B cell (primary cell): ENCODE measurements at regions not wholly inside any gene's neighbourhood (a gene's known extent, or its start where the extent isn't known, plus 50 kb on each side); places are given as distances from the start of the nearest gene placed in this dataset.

ENCODE experiments used
- ATAC-seq: fragments of 200-7000 bp; cut with Tn5 transposase; one replicate; pipeline ENCODE4 v1.10.0; 2021; ENCODE audit warnings: low read depth, mild to moderate bottlenecking, moderate number of reproducible peaks, moderate library complexity
- CTCF ChIA-PET: fragments of 350-600 bp; sonication (Branson Sonifier 250); formaldehyde crosslinking; loops from one replicate; lab custom pipeline; 2021; ENCODE audit warnings: antibody characterized with exemption, inconsistent platforms; lab: Charles Lee
- POLR2A ChIA-PET: fragments of 350-600 bp; sonication (Branson Sonifier 250); formaldehyde crosslinking; loops from one replicate; lab custom pipeline; 2021; ENCODE audit warnings: antibody characterized with exemption; lab: Charles Lee
- DNase-seq: peaks from one replicate; pipeline ENCODE4 v3.0.0; 2013
- H2AFZ ChIP-seq: 2 replicates; pipeline ENCODE4 v1.6.1; 2012; ENCODE audit warnings: mild to moderate bottlenecking, low read depth, low read length; ENCODE audit not compliant: insufficient read depth, poor library complexity, severe bottlenecking
- H3K27ac ChIP-seq, 2 donors: 1 replicate in 1 of 2; 2 replicates in 1 of 2; pipeline ENCODE4 v1.5.1; 2012 to 2013; ENCODE audit warnings: low read length in 2 of 2, mild to moderate bottlenecking in 2 of 2, moderate library complexity in 1 of 2
- H3K27me3 ChIP-seq, 4 experiments: fragments of 200-600 bp in 1 of 4; sonication (generic) in 1 of 4; replicated peaks in 1 of 4; 1 replicate in 2 of 4; 2 replicates in 2 of 4; pipeline versions ENCODE4 v1.6.1 to v1.7.0; 2013 to 2016; ENCODE audit warnings: low read length in 3 of 4, mild to moderate bottlenecking in 2 of 4, mixed read lengths in 1 of 4, moderate library complexity in 1 of 4; ENCODE audit not compliant: insufficient read depth in 4 of 4, control insufficient read depth in 3 of 4; ENCODE audit errors: control extremely low read depth in 1 of 4
- H3K36me3 ChIP-seq, 2 experiments: replicated peaks in 1 of 2; 1 replicate in 1 of 2; 2 replicates in 1 of 2; pipeline versions ENCODE4 v1.6.1 to v1.7.1; 2013; ENCODE audit warnings: low read length in 1 of 2; ENCODE audit not compliant: insufficient read depth in 2 of 2, control insufficient read depth in 1 of 2; ENCODE audit errors: control extremely low read depth in 1 of 2, extremely low read depth in 1 of 2
- H3K4me1 ChIP-seq, 2 donors: fragments of 200-600 bp in 1 of 2; sonication (generic) in 1 of 2; 1 replicate in 1 of 2; 2 replicates in 1 of 2; pipeline versions ENCODE4 v1.5.1 to v1.6.1; 2013 to 2017; ENCODE audit warnings: low read length in 2 of 2; ENCODE audit not compliant: control insufficient read depth in 2 of 2, insufficient read depth in 2 of 2
- H3K4me2 ChIP-seq: replicated peaks from 2 replicates; pipeline ENCODE3; 2012; ENCODE audit warnings: mild to moderate bottlenecking, low read depth, low read length; ENCODE audit not compliant: poor library complexity, severe bottlenecking
- H3K4me3 ChIP-seq, 5 experiments: fragments of 200-600 bp in 1 of 5; sonication (generic) in 1 of 5; 1 replicate in 3 of 5; 2 replicates in 2 of 5; pipeline versions ENCODE4 v1.5.1 to v1.7.0; 2011 to 2016; ENCODE audit warnings: low read length in 4 of 5, mild to moderate bottlenecking in 4 of 5, low read depth in 2 of 5, control low read depth in 1 of 5, moderate library complexity in 1 of 5; ENCODE audit not compliant: insufficient read depth in 1 of 5; ENCODE audit errors: control extremely low read depth in 1 of 5, extremely low read depth in 1 of 5
- H3K79me2 ChIP-seq: fragments of 200-600 bp; sonication (generic); one replicate; pipeline ENCODE4 v1.6.0; 2016; ENCODE audit warnings: low read length; ENCODE audit not compliant: control insufficient read depth, insufficient read depth
- H3K9ac ChIP-seq: fragments of 200-600 bp; sonication (generic); 2 replicates; pipeline ENCODE4 v1.6.1; 2017; ENCODE audit warnings: mild to moderate bottlenecking, low read length, moderate library complexity
- H3K9me3 ChIP-seq, 3 donors: one replicate each; pipeline versions ENCODE4 v1.6.1 to v1.7.1; 2013; ENCODE audit warnings: low read length in 2 of 3; ENCODE audit not compliant: control insufficient read depth in 2 of 3, insufficient read depth in 1 of 3; ENCODE audit errors: control extremely low read depth in 1 of 3
- H4K20me1 ChIP-seq: 2 replicates; pipeline ENCODE4 v1.6.0; 2012; ENCODE audit warnings: mild to moderate bottlenecking, low read length; ENCODE audit not compliant: insufficient read depth, control insufficient read depth, poor library complexity, severe bottlenecking
- H3K27ac Mint-ChIP-seq: one replicate; pipeline ENCODE4 v1.8.0; 2021; ENCODE audit warnings: mixed read lengths
- H3K27me3 Mint-ChIP-seq: one replicate; pipeline ENCODE4 v1.8.0; 2021; ENCODE audit warnings: mixed read lengths
- H3K4me1 Mint-ChIP-seq: one replicate; pipeline ENCODE4 v1.8.0; 2021; ENCODE audit warnings: mixed read lengths
- H3K4me3 Mint-ChIP-seq: one replicate; pipeline ENCODE4 v1.8.0; 2021; ENCODE audit warnings: mixed read lengths
- H3K9me3 Mint-ChIP-seq: one replicate; pipeline ENCODE4 v1.8.0; 2022; ENCODE audit warnings: mixed read lengths; ENCODE audit not compliant: insufficient read depth
- CTCF ChIP-seq: fragments of 200-600 bp; IDR thresholded peaks from one replicate; pipeline ENCODE4 v1.8.0; 2022; ENCODE audit warnings: antibody characterized with exemption, mild to moderate bottlenecking
- EZH2 ChIP-seq: IDR thresholded peaks from 2 replicates; pipeline ENCODE4 v1.6.1; 2012; ENCODE audit warnings: borderline replicate concordance, low read depth, mild to moderate bottlenecking, moderate library complexity, low read length; ENCODE audit not compliant: insufficient read depth, poor library complexity, severe bottlenecking
- WGBS: methylation state at CpG from one replicate; pipeline ENCODE4 v1.1.5; 2013; ENCODE audit warnings: missing lambda C conversion rate; ENCODE audit not compliant: insufficient coverage; 5-methylcytosine and 5-hydroxymethylcytosine counted together
- intact Hi-C: fragments of 100-400 bp; cut with micrococcal nuclease; formaldehyde crosslinking; loops from one replicate; pipeline ENCODE4 v1.10.0; 2022

GRCh38 chr14:98725191-98725590, 546.8 kb downstream of the BCL11B start:
- H3K4me1 Mint-ChIP-seq, result no peaks in the 10 kb centered on the region
- no peaks in the 10 kb centered on the region for H3K36me3 ChIP-seq
- no peak overlapping the region for H3K9ac ChIP-seq
- H3K9me3 ChIP-seq, result peaks cover 0 to 24% (median 0%) of the 10 kb centered on the region in 3 donors
- H4K20me1 ChIP-seq, result no peaks in the 10 kb centered on the region
- H2AFZ ChIP-seq, result no peak overlapping the region
- H3K27me3 ChIP-seq, result no peaks in the 10 kb centered on the region
- no peaks in the 10 kb centered on the region for H3K4me1 ChIP-seq
- no peak overlapping the region for H3K27ac ChIP-seq
- TF ChIP-seq CTCF, result no peak
- TF ChIP-seq EZH2, result no peak
- H3K79me2 ChIP-seq, result no peaks in the 10 kb centered on the region
- H3K9me3 Mint-ChIP-seq, result no peaks in the 10 kb centered on the region
- ChIA-PET POLR2A (no interaction called here), CTCF (no interaction called here)
- no peak for DNase-seq
- no peak overlapping the region for H3K27ac Mint-ChIP-seq
- H3K4me2 ChIP-seq, result no peak overlapping the region
- H3K4me3 Mint-ChIP-seq, result no peak overlapping the region
- intact Hi-C loops, result no loop called here
- WGBS, result 86% methylated on average over 2 of the region's 7 CpGs
- no peak overlapping the region for H3K4me3 ChIP-seq
- H3K27me3 Mint-ChIP-seq, result no peaks in the 10 kb centered on the region
- no peak for ATAC-seq

- no peak overlapping the region for H3K4me3 Mint-ChIP-seq
- no peaks in the 10 kb centered on the region for H3K27me3 Mint-ChIP-seq
- Histone ChIP-seq H3K79me2 (no peaks in the 10 kb centered on the region), H3K4me1 (no peaks in the 10 kb centered on the region), H2AFZ (no peak overlapping the region), H3K9ac (no peak overlapping the region), H4K20me1 (no peaks in the 10 kb centered on the region), H3K27ac (no peak overlapping the region), H3K4me3 (no peak overlapping the region), H3K4me2 (no peak overlapping the region), H3K27me3 (no peaks in the 10 kb centered on the region), H3K36me3 (no peaks in the 10 kb centered on the region), H3K9me3 (peaks cover 0 to 24% (median 0%) of the 10 kb centered on the region in 3 donors)
- H3K27ac Mint-ChIP-seq, result no peak overlapping the region
- WGBS, result 86% methylated on average over 8 of the region's 9 CpGs
- H3K9me3 Mint-ChIP-seq, result no peaks in the 10 kb centered on the region
- POLR2A ChIA-PET, result no interaction called here
- no peak for TF ChIP-seq EZH2
- TF ChIP-seq CTCF, result no peak
- ATAC-seq (no peak), DNase-seq (no peak)
- CTCF ChIA-PET, result no interaction called here
- intact Hi-C loops, result no loop called here
- no peaks in the 10 kb centered on the region for H3K4me1 Mint-ChIP-seq
Measured at GRCh38 chr14:98725676-98726075, 546.3 kb downstream of the BCL11B start.
